ENCODE measurements at regions not wholly inside any gene's neighbourhood (a gene's known extent, or its start where the extent isn't known, plus 50 kb on each side); places are given as distances from the start of the nearest gene placed in this dataset.

DNA sequence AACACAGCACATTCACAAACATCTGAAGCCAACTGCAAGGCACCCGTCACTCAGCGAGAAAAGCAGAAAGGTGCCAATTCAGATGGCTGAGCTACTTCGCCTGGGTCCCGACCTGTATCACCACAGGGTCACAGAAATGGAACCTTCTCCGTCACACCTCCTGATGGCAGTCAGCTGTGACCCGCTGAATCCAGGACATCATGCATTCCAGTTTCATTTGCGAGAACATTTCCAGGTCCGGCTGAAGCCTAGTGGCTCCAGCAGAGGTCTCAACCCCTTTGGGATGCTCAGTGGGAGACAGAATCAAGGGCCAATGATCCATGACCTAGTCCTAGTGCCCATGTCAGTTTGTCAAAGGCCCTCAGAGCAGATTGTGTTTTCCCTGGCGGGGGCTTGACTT is 193.6 kb upstream of the KLF14 start:
- TF ChIP-seq CTCF (IDR thresholded peaks at IDR 0.05; ENCODE audit: extremely low read depth, low read depth, low read length), result no peak
- H3K4me1 ChIP-seq (ENCODE audit: insufficient read depth, low read length), result peaks cover 50% of the 10 kb centered on the region
- H3K9me3 ChIP-seq (ENCODE audit: low read depth, low read length), result no peaks in the 10 kb centered on the region
- H3K79me2 ChIP-seq (ENCODE audit: insufficient read depth, low read length), result peaks cover 100% of the 10 kb centered on the region
- no peak for DNase-seq (ENCODE audit: insufficient read length, low spot score, missing footprints)
- peaks cover 27% of the 10 kb centered on the region for H4K20me1 ChIP-seq (ENCODE audit: insufficient read depth, low read length)
- peak overlapping the region; percentile 42 for H3K27ac ChIP-seq (ENCODE audit: low read depth, low read length)
- no peak overlapping the region for H2AFZ ChIP-seq (ENCODE audit: low read length)
- no peaks in the 10 kb centered on the region for H3K27me3 ChIP-seq (ENCODE audit: insufficient read depth, low read length)
- H3K36me3 ChIP-seq (ENCODE audit: insufficient read depth, low read length), result peaks cover 34% of the 10 kb centered on the region
- no peak overlapping the region for H3K4me3 ChIP-seq (ENCODE audit: insufficient read depth, low read length)
- H3K4me2 ChIP-seq (ENCODE audit: insufficient read depth, low read length), result no peak overlapping the region

DNA sequence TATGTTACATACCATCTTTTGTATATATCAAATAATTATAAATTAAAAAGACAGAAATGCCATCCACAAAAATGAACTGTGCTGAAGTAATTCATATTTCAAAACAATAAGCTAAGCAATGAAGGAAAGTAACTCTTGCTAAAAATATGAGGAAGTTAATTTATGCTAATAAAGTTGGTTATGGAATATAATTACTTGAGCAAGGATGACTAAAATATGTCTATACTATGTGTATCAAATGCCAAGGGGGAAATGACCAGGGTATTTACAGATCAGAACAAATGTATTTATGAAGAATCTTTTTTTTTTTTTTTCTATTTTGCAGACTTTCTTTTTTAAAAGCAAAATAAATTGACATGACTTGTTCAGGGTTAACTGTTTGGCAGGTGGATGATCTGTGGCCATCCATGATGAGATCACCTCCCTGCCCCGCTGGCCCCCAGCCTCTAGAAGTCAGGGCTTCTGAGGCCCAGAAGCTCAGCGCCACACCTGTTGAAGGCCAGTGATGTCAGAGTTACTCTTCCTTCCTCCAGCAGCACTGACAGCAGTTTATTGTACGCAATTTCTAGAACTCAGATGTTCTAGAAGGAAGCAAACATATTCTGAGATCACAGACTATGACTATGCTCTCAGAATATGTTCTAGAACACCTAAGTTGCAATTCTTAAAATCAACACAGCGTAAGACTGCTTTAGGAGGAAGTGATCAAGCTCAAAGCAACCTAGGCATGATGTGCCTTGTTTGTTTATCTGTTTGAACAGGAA is 196.1 kb upstream of the KLF14 start:
- H3K27ac ChIP-seq (ENCODE audit: low read depth, low read length), result peak overlapping the region; percentile 63
- no peak overlapping the region for H3K4me2 ChIP-seq (ENCODE audit: insufficient read depth, low read length)
- peaks cover 34% of the 10 kb centered on the region for H4K20me1 ChIP-seq (ENCODE audit: insufficient read depth, low read length)
- peaks cover 53% of the 10 kb centered on the region for H3K36me3 ChIP-seq (ENCODE audit: insufficient read depth, low read length)
- H2AFZ ChIP-seq (ENCODE audit: low read length), result no peak overlapping the region
- H3K4me3 ChIP-seq (ENCODE audit: insufficient read depth, low read length), result no peak overlapping the region
- H3K9me3 ChIP-seq (ENCODE audit: low read depth, low read length), result no peaks in the 10 kb centered on the region
- TF ChIP-seq CTCF (IDR thresholded peaks at IDR 0.05; ENCODE audit: extremely low read depth, low read depth, low read length), result no peak
- no peaks in the 10 kb centered on the region for H3K27me3 ChIP-seq (ENCODE audit: insufficient read depth, low read length)
- peaks cover 100% of the 10 kb centered on the region for H3K79me2 ChIP-seq (ENCODE audit: insufficient read depth, low read length)
- DNase-seq (ENCODE audit: insufficient read length, low spot score, missing footprints), result no peak
- peaks cover 26% of the 10 kb centered on the region for H3K4me1 ChIP-seq (ENCODE audit: insufficient read depth, low read length)

DNA sequence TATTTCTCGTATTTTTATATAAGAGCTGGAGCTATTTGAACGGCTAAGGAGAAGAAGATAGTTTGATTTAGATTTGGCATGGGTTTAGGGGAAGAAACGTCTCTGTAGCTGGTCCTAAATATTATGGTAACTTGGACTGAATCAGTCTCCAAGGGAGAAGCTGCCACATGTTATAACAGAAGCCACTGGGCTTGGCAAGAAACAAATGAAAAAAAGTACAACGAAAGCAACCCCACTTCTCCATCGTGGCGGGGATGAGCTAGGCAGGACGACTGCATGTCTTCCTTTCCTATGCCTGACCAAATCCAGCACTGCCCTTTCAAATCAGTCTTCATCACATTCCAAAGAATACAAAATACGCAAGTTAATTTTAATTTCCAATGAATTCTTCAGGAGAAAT is 196.7 kb upstream of the KLF14 start:
- no peak overlapping the region for H2AFZ ChIP-seq (ENCODE audit: low read length)
- H3K4me1 ChIP-seq (ENCODE audit: insufficient read depth, low read length), result peaks cover 20% of the 10 kb centered on the region
- H4K20me1 ChIP-seq (ENCODE audit: insufficient read depth, low read length), result peaks cover 36% of the 10 kb centered on the region
- H3K4me3 ChIP-seq (ENCODE audit: insufficient read depth, low read length), result no peak overlapping the region
- no peak for DNase-seq (ENCODE audit: insufficient read length, low spot score, missing footprints)
- peaks cover 100% of the 10 kb centered on the region for H3K79me2 ChIP-seq (ENCODE audit: insufficient read depth, low read length)
- no peaks in the 10 kb centered on the region for H3K9me3 ChIP-seq (ENCODE audit: low read depth, low read length)
- no peak overlapping the region for H3K4me2 ChIP-seq (ENCODE audit: insufficient read depth, low read length)
- TF ChIP-seq CTCF (IDR thresholded peaks at IDR 0.05; ENCODE audit: extremely low read depth, low read depth, low read length), result no peak
- peak overlapping the region; percentile 63 for H3K27ac ChIP-seq (ENCODE audit: low read depth, low read length)
- no peaks in the 10 kb centered on the region for H3K27me3 ChIP-seq (ENCODE audit: insufficient read depth, low read length)
- H3K36me3 ChIP-seq (ENCODE audit: insufficient read depth, low read length), result peaks cover 54% of the 10 kb centered on the region

DNA sequence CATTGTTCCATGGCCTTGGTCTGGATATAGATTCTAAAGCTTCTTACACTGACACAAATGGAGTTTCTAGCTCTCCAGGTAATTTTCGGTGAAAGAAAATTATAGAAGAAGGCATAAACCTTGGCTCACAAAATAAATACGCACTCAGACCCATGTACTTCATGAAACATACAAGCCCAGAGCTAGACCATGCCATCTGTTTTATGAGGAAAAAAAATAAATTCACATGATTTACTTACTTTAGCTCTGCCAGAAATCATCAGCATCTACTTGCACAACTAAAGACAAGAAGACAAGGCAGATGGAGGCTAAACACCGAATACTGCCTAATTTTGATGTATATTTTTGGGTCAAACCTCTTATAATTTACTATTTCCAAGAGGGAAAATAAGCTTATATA is 197.4 kb upstream of the KLF14 start:
- H2AFZ ChIP-seq (ENCODE audit: low read length), result no peak overlapping the region
- no peak overlapping the region for H3K4me3 ChIP-seq (ENCODE audit: insufficient read depth, low read length)
- H3K4me2 ChIP-seq (ENCODE audit: insufficient read depth, low read length), result no peak overlapping the region
- no peak for TF ChIP-seq CTCF (IDR thresholded peaks at IDR 0.05; ENCODE audit: extremely low read depth, low read depth, low read length)
- H3K27ac ChIP-seq (ENCODE audit: low read depth, low read length), result peak overlapping the region; percentile 63
- H3K4me1 ChIP-seq (ENCODE audit: insufficient read depth, low read length), result peaks cover 17% of the 10 kb centered on the region
- no peaks in the 10 kb centered on the region for H3K27me3 ChIP-seq (ENCODE audit: insufficient read depth, low read length)
- no peaks in the 10 kb centered on the region for H3K9me3 ChIP-seq (ENCODE audit: low read depth, low read length)
- peaks cover 56% of the 10 kb centered on the region for H3K36me3 ChIP-seq (ENCODE audit: insufficient read depth, low read length)
- DNase-seq (ENCODE audit: insufficient read length, low spot score, missing footprints), result no peak
- peaks cover 100% of the 10 kb centered on the region for H3K79me2 ChIP-seq (ENCODE audit: insufficient read depth, low read length)
- H4K20me1 ChIP-seq (ENCODE audit: insufficient read depth, low read length), result peaks cover 38% of the 10 kb centered on the region
